Endothelial cell of umbilical vein (primary cell): ENCODE measurements at regions not wholly inside any gene's neighbourhood (a gene's known extent, or its start where the extent isn't known, plus 50 kb on each side); places are given as distances from the start of the nearest gene placed in this dataset.

Source experiments
- BruUV-seq: library from RNA; stranded (reverse); fragments of 400-500 nt; replicated peaks from 2 replicates; lab custom pipeline; 2021; lab: Mats Ljungman, UMichigan
- CTCF ChIA-PET: fragments of 300-600, 350-600 bp; sonication (Branson Sonifier 250); formaldehyde crosslinking; loops from one replicate; lab custom pipeline; 2021; ENCODE audit warnings: antibody characterized with exemption, inconsistent platforms; lab: Charles Lee
- POLR2A ChIA-PET: fragments of 300-600, 350-600 bp; sonication (Branson Sonifier 250); formaldehyde crosslinking; loops from one replicate; lab custom pipeline; 2021; ENCODE audit warnings: antibody characterized with exemption, inconsistent platforms; lab: Charles Lee
- DNase-seq: peaks from one replicate; pipeline ENCODE4 v3.0.0-alpha.2; 2011; ENCODE audit warnings: low read depth, low spot score
- FAIRE-seq: peaks from 2 replicates; lab custom pipeline; 2011; peaks lifted over from hg19 to GRCh38; lab: Jason Lieb, UNC
- H2AFZ ChIP-seq: 2 replicates; pipeline ENCODE4 v1.6.0; 2012; ENCODE audit warnings: low read depth, low read length, control low read depth, inconsistent platforms
- H3K27ac ChIP-seq: 2 replicates; pipeline ENCODE4 v1.5.1; 2011; ENCODE audit warnings: low read depth, mild to moderate bottlenecking, control low read depth, low read length, moderate library complexity; ENCODE audit not compliant: insufficient read depth
- H3K27me3 ChIP-seq, 2 experiments: 2 replicates each; pipeline versions ENCODE4 v1.6.0 to v1.6.1; 2011; ENCODE audit warnings: low read length in 2 of 2, mixed read lengths in 1 of 2; ENCODE audit not compliant: control insufficient read depth in 2 of 2, insufficient read depth in 2 of 2
- H3K36me3 ChIP-seq, 2 experiments: 2 replicates in 1 of 2; 3 replicates in 1 of 2; pipeline ENCODE4 v1.5.1; 2011; ENCODE audit warnings: low read length in 2 of 2, mild to moderate bottlenecking in 1 of 2, moderate library complexity in 1 of 2; ENCODE audit not compliant: control insufficient read depth in 2 of 2, insufficient read depth in 2 of 2; ENCODE audit errors: extremely low read depth in 1 of 2
- H3K4me1 ChIP-seq: 3 replicates; pipeline ENCODE4 v1.5.1; 2011; ENCODE audit warnings: mild to moderate bottlenecking, low read length; ENCODE audit not compliant: control insufficient read depth, insufficient read depth; ENCODE audit errors: extremely low read depth
- H3K4me2 ChIP-seq: 2 replicates; pipeline ENCODE4 v1.6.1; 2011; ENCODE audit warnings: low read length, control low read depth, mixed read lengths; ENCODE audit not compliant: insufficient read depth
- H3K4me3 ChIP-seq, 3 experiments: fragments of 200-600 bp in 1 of 3; sonication (generic), shearing (Covaris generic) in 1 of 3; replicated peaks in 1 of 3; 2 replicates each; pipeline ENCODE4 v1.5.1; 2011 to 2016; ENCODE audit warnings: control low read depth in 3 of 3, low read length in 3 of 3, mild to moderate bottlenecking in 2 of 3, inconsistent platforms in 1 of 3, low read depth in 1 of 3, moderate library complexity in 1 of 3; ENCODE audit not compliant: insufficient read depth in 1 of 3
- H3K79me2 ChIP-seq: 2 replicates; pipeline ENCODE4 v1.6.0; 2012; ENCODE audit warnings: low read length, inconsistent platforms; ENCODE audit not compliant: control insufficient read depth, insufficient read depth
- H3K9ac ChIP-seq: replicated peaks from 2 replicates; pipeline ENCODE3; 2011; ENCODE audit warnings: low read length, control low read depth; ENCODE audit not compliant: insufficient read depth; ENCODE audit errors: extremely low read depth
- H3K9me1 ChIP-seq: replicated peaks from 3 replicates; pipeline ENCODE4 v1.6.0; 2011; ENCODE audit warnings: mild to moderate bottlenecking, low read length; ENCODE audit not compliant: control insufficient read depth, insufficient read depth; ENCODE audit errors: extremely low read depth
- H3K9me3 ChIP-seq: replicated peaks from 2 replicates; pipeline ENCODE4 v1.5.1; 2012; ENCODE audit warnings: low read length, inconsistent platforms; ENCODE audit not compliant: control insufficient read depth, insufficient read depth
- H4K20me1 ChIP-seq: replicated peaks from 2 replicates; pipeline ENCODE3; 2011; ENCODE audit warnings: mild to moderate bottlenecking, low read length; ENCODE audit not compliant: control insufficient read depth, insufficient read depth; ENCODE audit errors: extremely low read depth
- EZH2 ChIP-seq: IDR thresholded peaks from 2 replicates; pipeline ENCODE4 v1.6.1; 2012; ENCODE audit warnings: borderline replicate concordance, low read depth, mild to moderate bottlenecking, moderate library complexity, low read length, inconsistent platforms; ENCODE audit not compliant: severe bottlenecking
- FOS ChIP-seq: IDR thresholded peaks from 2 replicates; pipeline ENCODE4 v1.6.1; 2011; ENCODE audit warnings: mild to moderate bottlenecking, low read length, moderate library complexity, borderline replicate concordance; ENCODE audit not compliant: insufficient read depth
- GATA2 ChIP-seq: IDR thresholded peaks from 2 replicates; pipeline ENCODE4 v1.7.0; 2011; ENCODE audit warnings: low read depth, mild to moderate bottlenecking, moderate library complexity, mixed read lengths, low read length; ENCODE audit not compliant: insufficient read length, insufficient read depth
- JUN ChIP-seq: IDR thresholded peaks from 2 replicates; pipeline ENCODE4 v1.6.1; 2011; ENCODE audit warnings: borderline replicate concordance, low read depth; ENCODE audit not compliant: insufficient read length, insufficient read depth
- MYC ChIP-seq: IDR thresholded peaks from one replicate; pipeline ENCODE4 v1.6.1; 2011; ENCODE audit warnings: mild to moderate bottlenecking, low read depth, low read length
- POLR2A ChIP-seq: IDR thresholded peaks from 2 replicates; pipeline ENCODE4 v1.6.1; 2012; ENCODE audit warnings: low read depth, mild to moderate bottlenecking, control low read depth, low read length
- POLR2AphosphoS5 ChIP-seq: IDR thresholded peaks from 2 replicates; pipeline ENCODE4 v1.6.1; 2012; ENCODE audit warnings: low read depth, mild to moderate bottlenecking, control low read depth, low read length, moderate library complexity; ENCODE audit not compliant: insufficient read depth
- dilution Hi-C: fragments of 300-500 bp; cut with MboI; formaldehyde crosslinking; loops from one replicate; pipeline ENCODE4 v1.15.0; 2019; ENCODE audit warnings: low sequenced_read_pairs; ENCODE audit not compliant: extremely low pct_ligation_motif_present
- intact Hi-C: fragments of 100-400 bp; cut with micrococcal nuclease; formaldehyde crosslinking; loops from one replicate; pipeline ENCODE4 v1.10.0; 2022
- TF ChIP-seq, protein P1 (sequence below), 2 donors: IDR thresholded peaks; 1 replicate in 1 of 2; 2 replicates in 1 of 2; pipeline ENCODE4 v1.5.1; 2011; ENCODE audit warnings: low read length in 2 of 2, mild to moderate bottlenecking in 2 of 2, moderate library complexity in 2 of 2, control low read depth in 1 of 2, inconsistent platforms in 1 of 2, low read depth in 1 of 2; ENCODE audit not compliant: insufficient read depth in 1 of 2; ENCODE audit errors: extremely low read depth in 1 of 2
- TF ChIP-seq, protein P2 (sequence below): IDR thresholded peaks from 2 replicates; pipeline ENCODE4 v1.6.1; 2011; ENCODE audit not compliant: insufficient read depth, insufficient read length

DNA sequence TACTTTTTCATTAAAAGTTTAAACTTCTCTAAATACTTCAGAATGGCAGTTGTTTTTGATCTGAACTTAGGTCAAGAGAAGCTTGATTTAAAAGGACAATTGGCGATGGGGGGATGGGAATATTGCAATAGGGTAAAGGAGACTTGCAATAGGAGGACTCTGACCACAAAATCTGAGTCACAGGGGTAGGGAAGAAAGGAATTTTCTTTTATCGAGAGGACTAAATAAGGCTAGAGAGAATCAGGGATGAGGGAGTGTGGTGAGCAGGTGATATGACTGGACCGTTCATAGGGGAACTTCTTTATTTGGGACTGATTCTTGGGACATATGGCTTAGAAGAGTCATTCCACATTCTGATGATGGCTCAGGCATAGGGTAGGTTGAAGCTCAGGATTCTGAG lies 1260.2 kb downstream of the ADGRL3 start:
- FAIRE-seq: no peak
- dilution Hi-C loops: no loop called here
- CTCF ChIA-PET: no interaction called here

More for the DNA sequence above, 1260.2 kb downstream of the ADGRL3 start:
- H3K79me2 ChIP-seq: no peaks in the 10 kb centered on the region
- no peaks in the 10 kb centered on the region for H3K9me1 ChIP-seq
- TF ChIP-seq POLR2A (no peak), GATA2 (no peak), MYC (no peak), POLR2AphosphoS5 (no peak), EZH2 (no peak), FOS (no peak), JUN (no peak)
- TF ChIP-seq, protein P1, sequence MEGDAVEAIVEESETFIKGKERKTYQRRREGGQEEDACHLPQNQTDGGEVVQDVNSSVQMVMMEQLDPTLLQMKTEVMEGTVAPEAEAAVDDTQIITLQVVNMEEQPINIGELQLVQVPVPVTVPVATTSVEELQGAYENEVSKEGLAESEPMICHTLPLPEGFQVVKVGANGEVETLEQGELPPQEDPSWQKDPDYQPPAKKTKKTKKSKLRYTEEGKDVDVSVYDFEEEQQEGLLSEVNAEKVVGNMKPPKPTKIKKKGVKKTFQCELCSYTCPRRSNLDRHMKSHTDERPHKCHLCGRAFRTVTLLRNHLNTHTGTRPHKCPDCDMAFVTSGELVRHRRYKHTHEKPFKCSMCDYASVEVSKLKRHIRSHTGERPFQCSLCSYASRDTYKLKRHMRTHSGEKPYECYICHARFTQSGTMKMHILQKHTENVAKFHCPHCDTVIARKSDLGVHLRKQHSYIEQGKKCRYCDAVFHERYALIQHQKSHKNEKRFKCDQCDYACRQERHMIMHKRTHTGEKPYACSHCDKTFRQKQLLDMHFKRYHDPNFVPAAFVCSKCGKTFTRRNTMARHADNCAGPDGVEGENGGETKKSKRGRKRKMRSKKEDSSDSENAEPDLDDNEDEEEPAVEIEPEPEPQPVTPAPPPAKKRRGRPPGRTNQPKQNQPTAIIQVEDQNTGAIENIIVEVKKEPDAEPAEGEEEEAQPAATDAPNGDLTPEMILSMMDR (IDR thresholded peaks at IDR 0.05; ENCODE audit: extremely low read depth in 1 of 2, insufficient read depth in 1 of 2, low read depth in 1 of 2, low read length in 2 of 2): no peak
- TF ChIP-seq, protein P2, sequence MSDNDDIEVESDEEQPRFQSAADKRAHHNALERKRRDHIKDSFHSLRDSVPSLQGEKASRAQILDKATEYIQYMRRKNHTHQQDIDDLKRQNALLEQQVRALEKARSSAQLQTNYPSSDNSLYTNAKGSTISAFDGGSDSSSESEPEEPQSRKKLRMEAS: no peak
- no peaks in the 10 kb centered on the region for H3K36me3 ChIP-seq
- no peaks in the 10 kb centered on the region for H4K20me1 ChIP-seq
- H3K4me3 ChIP-seq: no peak overlapping the region
- no peak overlapping the region for H3K27ac ChIP-seq
- BruUV-seq: no TSS peak
- DNase-seq: no peak
- no peaks in the 10 kb centered on the region for H3K4me1 ChIP-seq
- peaks cover 7% of the 10 kb centered on the region for H3K9me3 ChIP-seq
- H3K27me3 ChIP-seq: no peaks in the 10 kb centered on the region
- H3K9ac ChIP-seq: no peak overlapping the region
- no peak overlapping the region for H2AFZ ChIP-seq
- POLR2A ChIA-PET: no interaction called here
- intact Hi-C loops: no loop called here
- H3K4me2 ChIP-seq: no peak overlapping the region
